ENCODE measurements at regions not wholly inside any gene's neighbourhood (a gene's known extent, or its start where the extent isn't known, plus 50 kb on each side); places are given as distances from the start of the nearest gene placed in this dataset.

- Histone ChIP-seq H3K79me1 (ENCODE audit: low read depth, low read length) (no peaks in the 10 kb centered on the region), H3K9ac (replicated peaks in 1 of 4; ENCODE audit: extremely low read depth in 1 of 4, low read depth in 3 of 4, low read length in 3 of 4) (no peak overlapping the region), H3K23ac (ENCODE audit: insufficient read length) (no peak overlapping the region), H3K27ac (ENCODE audit: low read depth, low read length) (no peak overlapping the region), H4K20me1 (replicated peaks in 1 of 2; ENCODE audit: control insufficient read depth in 1 of 2, insufficient read depth in 2 of 2, low read length in 2 of 2) (no peaks in the 10 kb centered on the region), H3K36me3 (ENCODE audit: control insufficient read depth in 2 of 4, insufficient read depth in 4 of 4, low read length in 3 of 4) (no peaks in the 10 kb centered on the region; a peak in 1 of 8 replicates), H3K4ac (replicated peaks; ENCODE audit: insufficient read length, low read depth, low read length) (no peak overlapping the region), H3K14ac (ENCODE audit: insufficient read length) (no peak overlapping the region), H3K79me2 (ENCODE audit: control insufficient read depth in 1 of 2, insufficient read depth in 2 of 2, low read length in 2 of 2) (peaks cover 0 to 11% of the 10 kb centered on the region in 2 experiments; a peak in 1 of 4 replicates), H3K56ac (replicated peaks; ENCODE audit: insufficient read length, low read depth, low read length) (no peak overlapping the region), H3K18ac (ENCODE audit: extremely low read depth, low read length) (no peak overlapping the region), H3K4me2 (ENCODE audit: insufficient read depth in 1 of 2, low read depth in 2 of 2, low read length in 2 of 2) (no peak overlapping the region), H2AK5ac (ENCODE audit: low read depth, low read length) (no peak overlapping the region), H2BK15ac (ENCODE audit: low read length) (no peak overlapping the region), H3K23me2 (ENCODE audit: low read depth, low read length) (no peaks in the 10 kb centered on the region; the same call in 1 of the 2 replicates), H4K91ac (replicated peaks; ENCODE audit: insufficient read length, low read length) (no peak overlapping the region), H3K9me3 (ENCODE audit: insufficient read depth in 2 of 2, low read depth in 1 of 2, low read length in 1 of 2) (no peaks in the 10 kb centered on the region), H2BK12ac (ENCODE audit: low read depth, low read length) (no peak overlapping the region), H2BK120ac (replicated peaks; ENCODE audit: low read depth, low read length) (no peak overlapping the region), H3K27me3 (replicated peaks in 1 of 4; ENCODE audit: control insufficient read depth in 3 of 4, extremely low read depth in 1 of 4, insufficient read depth in 3 of 4, low read length in 3 of 4) (no peaks in the 10 kb centered on the region), H3K4me1 (replicated peaks in 1 of 4; ENCODE audit: control insufficient read depth in 3 of 4, insufficient read depth in 4 of 4, low read length in 3 of 4) (peaks cover 2 to 12% (median 8%) of the 10 kb centered on the region in 4 experiments; a peak in 5 of 7 replicates), H2BK20ac (ENCODE audit: low read length) (no peak overlapping the region), H3K4me3 (ENCODE audit: extremely low read depth in 1 of 4, insufficient read depth in 2 of 4, low read depth in 3 of 4, low read length in 4 of 4) (no peak overlapping the region), H4K8ac (ENCODE audit: extremely low read depth, insufficient read depth, low read length) (no peak overlapping the region), H2BK5ac (ENCODE audit: low read depth, low read length) (no peak overlapping the region), H2AFZ (ENCODE audit: low read length) (no peak overlapping the region), H4K5ac (ENCODE audit: insufficient read length, low read depth, low read length) (no peak overlapping the region)
- DNase-seq (ENCODE audit: low read depth in 1 of 2, low spot score in 2 of 2) (no peak), FAIRE-seq (no peak)
- CTCF ChIA-PET (ENCODE audit: partially characterized antibody) = interaction anchor here (0.7 to 6.8 kb wide), 5 partner anchors 9 to 55 kb away, joined by 3 to 55 read pairs (median 7); no protein-coding TSS in a partner anchor
- POLR2A ChIA-PET (ENCODE audit: partially characterized antibody) = no interaction called here
- no peak for TF ChIP-seq ASH2L (IDR thresholded peaks at IDR 0.05; ENCODE audit: low read length)
- TF ChIP-seq FOSL1 (IDR thresholded peaks at IDR 0.05; ENCODE audit: insufficient read depth, low read depth, low read length) = no peak
- no peak for TF ChIP-seq BRCA1 (IDR thresholded peaks at IDR 0.05; ENCODE audit: low read depth, low read length)
- TF ChIP-seq TAF1 (IDR thresholded peaks at IDR 0.05; ENCODE audit: low read depth, low read length) = no peak
- no peak for TF ChIP-seq E2F6 (IDR thresholded peaks at IDR 0.05)
- TF ChIP-seq CTCF (IDR thresholded peaks at IDR 0.05; ENCODE audit: control extremely low read depth in 1 of 3, insufficient read depth in 1 of 3, low read depth in 1 of 3, low read length in 3 of 3) = no peak
- TF ChIP-seq NRF1 (IDR thresholded peaks at IDR 0.05; ENCODE audit: low read depth, low read length) = no peak
- no peak for TF ChIP-seq CHD2 (IDR thresholded peaks at IDR 0.05; ENCODE audit: low read length)
- TF ChIP-seq ATF3 (IDR thresholded peaks at IDR 0.05; ENCODE audit: insufficient read depth, low read depth, low read length) = no peak
- TF ChIP-seq SP2 (IDR thresholded peaks at IDR 0.05; ENCODE audit: low read length) = no peak
- TF ChIP-seq POLR2AphosphoS5 (IDR thresholded peaks at IDR 0.05; ENCODE audit: low read depth, low read length) = no peak
- TF ChIP-seq CEBPB (IDR thresholded peaks at IDR 0.05; ENCODE audit: low read depth, low read length) = no peak
- WGBS, 2 experiments (ENCODE audit: extremely low coverage in 1 of 2, insufficient coverage in 1 of 2, insufficient read length in 1 of 2, insufficient replicate concordance in 2 of 2, low coverage in 1 of 2, low lambda C conversion rate in 2 of 2, missing lambda C conversion rate in 1 of 2) = 80% methylated on average over 1 of the region's 1 CpG; no CpG with 5 or more reads in 1 of the 2 experiments
Measured at GRCh38 chr11:92332986-92333385, 108.4 kb downstream of the FAT3 start.
